ENCODE measurements at regions not wholly inside any gene's neighbourhood (a gene's known extent, or its start where the extent isn't known, plus 50 kb on each side); places are given as distances from the start of the nearest gene placed in this dataset.

DNA sequence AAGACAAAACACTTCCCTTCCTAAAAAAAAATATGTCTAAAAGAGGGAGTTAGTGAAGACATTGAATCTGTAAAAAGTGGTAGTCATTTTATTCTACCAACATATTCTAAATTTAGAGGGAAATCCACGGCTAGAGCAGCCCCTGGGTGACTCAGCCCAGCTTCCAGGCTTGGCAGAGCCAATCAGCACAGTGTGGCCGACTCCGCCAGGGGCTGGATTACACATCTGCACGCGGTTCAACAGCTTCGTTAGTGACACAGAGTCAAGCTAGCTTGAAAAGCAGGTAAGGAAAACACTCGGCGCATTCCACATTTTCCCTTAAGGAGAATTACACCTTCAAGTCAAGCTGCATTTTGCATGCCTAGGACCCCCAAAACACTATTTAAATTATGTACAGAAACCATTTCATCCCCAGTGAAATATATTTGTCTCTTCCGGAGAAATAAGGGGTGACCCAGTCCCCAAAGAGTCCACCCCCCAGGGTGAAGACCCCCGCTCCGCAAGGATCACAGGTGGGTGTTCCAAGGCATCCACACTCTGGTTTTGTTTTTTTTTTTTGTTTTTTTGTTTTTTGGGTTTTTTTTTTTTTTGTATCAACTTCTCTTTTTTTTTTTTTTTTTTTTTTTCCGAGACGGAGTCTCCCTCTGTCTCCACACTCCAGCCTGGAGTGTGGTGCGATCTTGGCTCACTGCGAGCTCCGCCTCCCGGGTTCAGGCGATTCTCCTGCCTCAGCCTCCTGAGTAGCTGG is 58.4 kb upstream of the ARID1B start:
- no peak for DNase-seq

DNA sequence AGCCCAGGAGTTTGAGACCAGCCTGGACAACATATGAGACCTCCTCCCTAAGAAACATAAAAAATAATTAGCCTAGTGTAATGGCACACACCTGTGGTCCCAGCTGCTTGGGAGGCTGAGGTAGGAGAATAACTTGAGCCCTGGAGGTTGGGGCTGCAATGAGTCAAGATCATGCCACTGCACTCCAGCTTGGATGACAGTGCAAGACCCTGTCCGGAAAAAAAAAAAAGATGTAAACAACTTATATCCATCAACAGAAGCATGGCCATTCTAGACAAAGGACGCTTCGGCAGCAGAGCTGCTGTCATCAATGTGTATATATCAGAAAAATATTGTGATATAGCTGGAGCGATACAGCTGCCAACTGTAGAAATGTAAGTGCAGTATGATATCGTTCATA is 59.6 kb upstream of the ARID1B start:
- Mint-ChIP-seq H3K27ac (ENCODE audit: unreplicated experiment) (no peak overlapping the region), H3K27me3 (ENCODE audit: unreplicated experiment) (no peaks in the 10 kb centered on the region), H3K4me1 (ENCODE audit: low read depth, unreplicated experiment) (peaks cover 21% of the 10 kb centered on the region), H3K36me3 (ENCODE audit: unreplicated experiment) (no peaks in the 10 kb centered on the region), H3K4me3 (ENCODE audit: unreplicated experiment) (no peak overlapping the region), H3K9me3 (ENCODE audit: unreplicated experiment) (peaks cover 3% of the 10 kb centered on the region)
- TF ChIP-seq, protein P1, sequence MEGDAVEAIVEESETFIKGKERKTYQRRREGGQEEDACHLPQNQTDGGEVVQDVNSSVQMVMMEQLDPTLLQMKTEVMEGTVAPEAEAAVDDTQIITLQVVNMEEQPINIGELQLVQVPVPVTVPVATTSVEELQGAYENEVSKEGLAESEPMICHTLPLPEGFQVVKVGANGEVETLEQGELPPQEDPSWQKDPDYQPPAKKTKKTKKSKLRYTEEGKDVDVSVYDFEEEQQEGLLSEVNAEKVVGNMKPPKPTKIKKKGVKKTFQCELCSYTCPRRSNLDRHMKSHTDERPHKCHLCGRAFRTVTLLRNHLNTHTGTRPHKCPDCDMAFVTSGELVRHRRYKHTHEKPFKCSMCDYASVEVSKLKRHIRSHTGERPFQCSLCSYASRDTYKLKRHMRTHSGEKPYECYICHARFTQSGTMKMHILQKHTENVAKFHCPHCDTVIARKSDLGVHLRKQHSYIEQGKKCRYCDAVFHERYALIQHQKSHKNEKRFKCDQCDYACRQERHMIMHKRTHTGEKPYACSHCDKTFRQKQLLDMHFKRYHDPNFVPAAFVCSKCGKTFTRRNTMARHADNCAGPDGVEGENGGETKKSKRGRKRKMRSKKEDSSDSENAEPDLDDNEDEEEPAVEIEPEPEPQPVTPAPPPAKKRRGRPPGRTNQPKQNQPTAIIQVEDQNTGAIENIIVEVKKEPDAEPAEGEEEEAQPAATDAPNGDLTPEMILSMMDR (IDR thresholded peaks at IDR 0.05; ENCODE audit: partially characterized antibody, unreplicated experiment): no peak
- no peak for DNase-seq

More for the DNA sequence above, 58.4 kb upstream of the ARID1B start:
- Mint-ChIP-seq H3K9me3 (ENCODE audit: unreplicated experiment) (peaks cover 5% of the 10 kb centered on the region), H3K27ac (ENCODE audit: unreplicated experiment) (no peak overlapping the region), H3K4me3 (ENCODE audit: unreplicated experiment) (no peak overlapping the region), H3K27me3 (ENCODE audit: unreplicated experiment) (no peaks in the 10 kb centered on the region), H3K36me3 (ENCODE audit: unreplicated experiment) (no peaks in the 10 kb centered on the region), H3K4me1 (ENCODE audit: low read depth, unreplicated experiment) (peaks cover 21% of the 10 kb centered on the region)
- TF ChIP-seq, protein P1 (IDR thresholded peaks at IDR 0.05; ENCODE audit: partially characterized antibody, unreplicated experiment): no peak

DNA sequence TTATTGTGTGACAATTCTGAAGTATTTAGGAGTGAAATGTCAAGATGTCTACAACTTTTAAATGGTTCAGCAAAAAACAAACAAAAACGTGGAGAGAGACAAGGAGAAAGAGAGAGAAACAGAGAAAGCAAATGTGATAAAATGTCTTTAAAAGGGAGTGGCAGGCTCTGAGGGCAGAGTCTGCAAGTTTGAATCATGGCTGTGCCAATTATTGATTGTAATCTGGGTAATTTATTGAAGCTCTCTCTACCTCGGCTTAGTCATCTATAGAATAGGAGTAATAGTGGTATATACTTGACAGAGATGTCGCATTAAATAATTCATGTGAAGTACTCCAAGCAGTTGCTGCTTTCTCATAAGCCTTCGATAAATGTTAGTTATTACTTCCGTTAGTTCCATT is 61.3 kb upstream of the ARID1B start:
- no peaks in the 10 kb centered on the region for H3K36me3 Mint-ChIP-seq (ENCODE audit: unreplicated experiment)
- no peak overlapping the region for H3K4me3 Mint-ChIP-seq (ENCODE audit: unreplicated experiment)
- no peak overlapping the region for H3K27ac Mint-ChIP-seq (ENCODE audit: unreplicated experiment)
- H3K4me1 Mint-ChIP-seq (ENCODE audit: low read depth, unreplicated experiment): peaks cover 11% of the 10 kb centered on the region
- DNase-seq: no peak
- TF ChIP-seq, protein P1 (IDR thresholded peaks at IDR 0.05; ENCODE audit: partially characterized antibody, unreplicated experiment): no peak
- H3K9me3 Mint-ChIP-seq (ENCODE audit: unreplicated experiment): peaks cover 3% of the 10 kb centered on the region
- no peaks in the 10 kb centered on the region for H3K27me3 Mint-ChIP-seq (ENCODE audit: unreplicated experiment)

DNA sequence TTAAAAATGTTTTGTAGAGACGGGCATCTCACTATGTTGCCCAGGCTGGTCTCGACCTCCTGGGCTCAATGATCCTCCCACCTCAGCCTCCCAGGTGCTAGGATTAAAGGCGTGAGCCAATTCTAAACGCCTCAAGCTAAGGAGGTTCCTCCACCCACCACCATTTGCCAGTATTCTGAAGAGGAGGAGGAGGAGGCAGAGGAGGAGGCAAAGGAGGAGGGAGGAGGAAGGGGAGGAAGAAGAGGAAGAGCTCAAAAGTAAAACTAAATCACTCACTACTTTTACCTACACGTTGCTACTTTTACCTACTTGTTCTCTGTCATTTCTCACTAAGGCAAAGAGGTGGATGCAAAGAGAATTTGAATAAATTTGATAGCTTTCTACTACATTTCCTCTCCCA is 63.6 kb upstream of the ARID1B start:
- TF ChIP-seq, protein P1 (IDR thresholded peaks at IDR 0.05; ENCODE audit: partially characterized antibody, unreplicated experiment): no peak
- Mint-ChIP-seq H3K27me3 (ENCODE audit: unreplicated experiment) (no peaks in the 10 kb centered on the region), H3K4me3 (ENCODE audit: unreplicated experiment) (no peak overlapping the region), H3K27ac (ENCODE audit: unreplicated experiment) (no peak overlapping the region), H3K36me3 (ENCODE audit: unreplicated experiment) (no peaks in the 10 kb centered on the region), H3K4me1 (ENCODE audit: low read depth, unreplicated experiment) (peaks cover 5% of the 10 kb centered on the region), H3K9me3 (ENCODE audit: unreplicated experiment) (peaks cover 2% of the 10 kb centered on the region)
- DNase-seq: no peak

DNA sequence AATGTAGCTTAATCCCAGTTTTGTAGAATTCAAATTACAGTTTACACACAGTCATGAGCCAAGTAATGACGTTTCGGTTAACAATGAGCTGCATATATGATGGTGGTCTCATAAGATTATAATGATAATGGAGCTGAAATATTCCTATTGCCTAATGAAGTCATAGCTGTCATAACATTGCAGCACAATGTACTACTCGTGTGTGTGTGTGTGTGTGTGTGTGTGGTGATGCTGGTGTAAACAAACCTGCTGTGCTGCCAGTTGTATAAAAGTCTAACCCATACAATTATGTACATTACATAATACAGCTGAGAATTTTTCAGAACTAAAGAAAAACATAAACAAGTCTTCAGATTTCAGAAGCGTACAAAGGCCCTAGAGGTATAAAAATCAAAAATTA is 66.7 kb upstream of the ARID1B start:
- no peak overlapping the region for H3K27ac Mint-ChIP-seq (ENCODE audit: unreplicated experiment)
- H3K27me3 Mint-ChIP-seq (ENCODE audit: unreplicated experiment): peaks cover 2% of the 10 kb centered on the region
- TF ChIP-seq, protein P1 (IDR thresholded peaks at IDR 0.05; ENCODE audit: partially characterized antibody, unreplicated experiment): no peak
- no peaks in the 10 kb centered on the region for H3K36me3 Mint-ChIP-seq (ENCODE audit: unreplicated experiment)
- peaks cover 5% of the 10 kb centered on the region for H3K4me1 Mint-ChIP-seq (ENCODE audit: low read depth, unreplicated experiment)
- H3K9me3 Mint-ChIP-seq (ENCODE audit: unreplicated experiment): no peaks in the 10 kb centered on the region
- no peak for DNase-seq
- H3K4me3 Mint-ChIP-seq (ENCODE audit: unreplicated experiment): no peak overlapping the region
